ENCODE measurements at regions not wholly inside any gene's neighbourhood (a gene's known extent, or its start where the extent isn't known, plus 50 kb on each side); places are given as distances from the start of the nearest gene placed in this dataset.
"Not testable (repeated sequence)": the region's sequence is repeated elsewhere in the genome, so short reads cannot be mapped to it uniquely, and the experiment has no call there.

- no peak overlapping the region for H3K4me3 ChIP-seq (ENCODE audit: low read depth, low read length)
- DNase-seq (ENCODE audit: low read depth): peak; percentile 83
- TF ChIP-seq CTCF (conservative IDR thresholded peaks at IDR 0.05; ENCODE audit: low read depth, low read length): no peak
These were observed 229.7 kb downstream of the KCNRG start for GRCh38 chr13:50244713-50245574.

GRCh38 chr13:50247223-50247622, 232.0 kb downstream of the KCNRG start:
- TF ChIP-seq CTCF (conservative IDR thresholded peaks at IDR 0.05; ENCODE audit: low read depth, low read length): no peak
- H3K4me3 ChIP-seq (ENCODE audit: low read depth, low read length): no peak overlapping the region

GRCh38 chr13:50248516-50249143, 233.4 kb downstream of the KCNRG start:
- no peak for TF ChIP-seq CTCF (conservative IDR thresholded peaks at IDR 0.05; ENCODE audit: low read depth, low read length)
- no peak for DNase-seq (ENCODE audit: low read depth)
- H3K4me3 ChIP-seq (ENCODE audit: low read depth, low read length): no peak overlapping the region

More at GRCh38 chr13:50247223-50247622, 232.0 kb downstream of the KCNRG start:
- DNase-seq (ENCODE audit: low read depth): no peak

- DNase-seq (ENCODE audit: low read depth): no peak
These were observed 233.9 kb downstream of the KCNRG start for GRCh38 chr13:50249144-50249521.

GRCh38 chr13:50250401-50250800, 235.2 kb downstream of the KCNRG start:
- no peak for DNase-seq (ENCODE audit: low read depth)
- TF ChIP-seq CTCF (conservative IDR thresholded peaks at IDR 0.05; ENCODE audit: low read depth, low read length): no peak
- no peak overlapping the region for H3K4me3 ChIP-seq (ENCODE audit: low read depth, low read length)

More at GRCh38 chr13:50249144-50249521, 233.9 kb downstream of the KCNRG start:
- TF ChIP-seq CTCF (conservative IDR thresholded peaks at IDR 0.05; ENCODE audit: low read depth, low read length): peak; percentile 9
- H3K4me3 ChIP-seq (ENCODE audit: low read depth, low read length): no peak overlapping the region

- no peak for DNase-seq (ENCODE audit: low read depth)
- TF ChIP-seq CTCF (conservative IDR thresholded peaks at IDR 0.05; ENCODE audit: low read depth, low read length): no peak
- no peak overlapping the region for H3K4me3 ChIP-seq (ENCODE audit: low read depth, low read length)
These were observed 240.4 kb downstream of the KCNRG start for GRCh38 chr13:50255639-50256038.

- not testable (repeated sequence) for H3K4me3 ChIP-seq (ENCODE audit: low read depth, low read length); DNase-seq (ENCODE audit: low read depth)
These were observed 241.5 kb downstream of the KCNRG start for GRCh38 chr13:50256536-50257321.

Data from epithelial cell of proximal tubule (primary cell).